Endothelial cell of umbilical vein (primary cell): ENCODE measurements at regions not wholly inside any gene's neighbourhood (a gene's known extent, or its start where the extent isn't known, plus 50 kb on each side); places are given as distances from the start of the nearest gene placed in this dataset.

Source experiments
- BruUV-seq: library from RNA; stranded (reverse); fragments of 400-500 nt; replicated peaks from 2 replicates; lab custom pipeline; 2021; lab: Mats Ljungman, UMichigan
- CTCF ChIA-PET: fragments of 300-600, 350-600 bp; sonication (Branson Sonifier 250); formaldehyde crosslinking; loops from one replicate; lab custom pipeline; 2021; ENCODE audit warnings: antibody characterized with exemption, inconsistent platforms; lab: Charles Lee
- POLR2A ChIA-PET: fragments of 300-600, 350-600 bp; sonication (Branson Sonifier 250); formaldehyde crosslinking; loops from one replicate; lab custom pipeline; 2021; ENCODE audit warnings: antibody characterized with exemption, inconsistent platforms; lab: Charles Lee
- DNase-seq: peaks from one replicate; pipeline ENCODE4 v3.0.0-alpha.2; 2011; ENCODE audit warnings: low read depth, low spot score
- FAIRE-seq: peaks from 2 replicates; lab custom pipeline; 2011; peaks lifted over from hg19 to GRCh38; lab: Jason Lieb, UNC
- H2AFZ ChIP-seq: 2 replicates; pipeline ENCODE4 v1.6.0; 2012; ENCODE audit warnings: low read depth, low read length, control low read depth, inconsistent platforms
- H3K27ac ChIP-seq: 2 replicates; pipeline ENCODE4 v1.5.1; 2011; ENCODE audit warnings: low read depth, mild to moderate bottlenecking, control low read depth, low read length, moderate library complexity; ENCODE audit not compliant: insufficient read depth
- H3K27me3 ChIP-seq, 2 experiments: 2 replicates each; pipeline versions ENCODE4 v1.6.0 to v1.6.1; 2011; ENCODE audit warnings: low read length in 2 of 2, mixed read lengths in 1 of 2; ENCODE audit not compliant: control insufficient read depth in 2 of 2, insufficient read depth in 2 of 2
- H3K36me3 ChIP-seq, 2 experiments: 2 replicates in 1 of 2; 3 replicates in 1 of 2; pipeline ENCODE4 v1.5.1; 2011; ENCODE audit warnings: low read length in 2 of 2, mild to moderate bottlenecking in 1 of 2, moderate library complexity in 1 of 2; ENCODE audit not compliant: control insufficient read depth in 2 of 2, insufficient read depth in 2 of 2; ENCODE audit errors: extremely low read depth in 1 of 2
- H3K4me1 ChIP-seq: 3 replicates; pipeline ENCODE4 v1.5.1; 2011; ENCODE audit warnings: mild to moderate bottlenecking, low read length; ENCODE audit not compliant: control insufficient read depth, insufficient read depth; ENCODE audit errors: extremely low read depth
- H3K4me2 ChIP-seq: 2 replicates; pipeline ENCODE4 v1.6.1; 2011; ENCODE audit warnings: low read length, control low read depth, mixed read lengths; ENCODE audit not compliant: insufficient read depth
- H3K4me3 ChIP-seq, 3 experiments: fragments of 200-600 bp in 1 of 3; sonication (generic), shearing (Covaris generic) in 1 of 3; replicated peaks in 1 of 3; 2 replicates each; pipeline ENCODE4 v1.5.1; 2011 to 2016; ENCODE audit warnings: control low read depth in 3 of 3, low read length in 3 of 3, mild to moderate bottlenecking in 2 of 3, inconsistent platforms in 1 of 3, low read depth in 1 of 3, moderate library complexity in 1 of 3; ENCODE audit not compliant: insufficient read depth in 1 of 3
- H3K79me2 ChIP-seq: 2 replicates; pipeline ENCODE4 v1.6.0; 2012; ENCODE audit warnings: low read length, inconsistent platforms; ENCODE audit not compliant: control insufficient read depth, insufficient read depth
- H3K9ac ChIP-seq: replicated peaks from 2 replicates; pipeline ENCODE3; 2011; ENCODE audit warnings: low read length, control low read depth; ENCODE audit not compliant: insufficient read depth; ENCODE audit errors: extremely low read depth
- H3K9me1 ChIP-seq: replicated peaks from 3 replicates; pipeline ENCODE4 v1.6.0; 2011; ENCODE audit warnings: mild to moderate bottlenecking, low read length; ENCODE audit not compliant: control insufficient read depth, insufficient read depth; ENCODE audit errors: extremely low read depth
- H3K9me3 ChIP-seq: replicated peaks from 2 replicates; pipeline ENCODE4 v1.5.1; 2012; ENCODE audit warnings: low read length, inconsistent platforms; ENCODE audit not compliant: control insufficient read depth, insufficient read depth
- H4K20me1 ChIP-seq: replicated peaks from 2 replicates; pipeline ENCODE3; 2011; ENCODE audit warnings: mild to moderate bottlenecking, low read length; ENCODE audit not compliant: control insufficient read depth, insufficient read depth; ENCODE audit errors: extremely low read depth
- CTCF ChIP-seq, 2 donors: IDR thresholded peaks; 1 replicate in 1 of 2; 2 replicates in 1 of 2; pipeline ENCODE4 v1.5.1; 2011; ENCODE audit warnings: low read length in 2 of 2, mild to moderate bottlenecking in 2 of 2, moderate library complexity in 2 of 2, control low read depth in 1 of 2, inconsistent platforms in 1 of 2, low read depth in 1 of 2; ENCODE audit not compliant: insufficient read depth in 1 of 2; ENCODE audit errors: extremely low read depth in 1 of 2
- EZH2 ChIP-seq: IDR thresholded peaks from 2 replicates; pipeline ENCODE4 v1.6.1; 2012; ENCODE audit warnings: borderline replicate concordance, low read depth, mild to moderate bottlenecking, moderate library complexity, low read length, inconsistent platforms; ENCODE audit not compliant: severe bottlenecking
- FOS ChIP-seq: IDR thresholded peaks from 2 replicates; pipeline ENCODE4 v1.6.1; 2011; ENCODE audit warnings: mild to moderate bottlenecking, low read length, moderate library complexity, borderline replicate concordance; ENCODE audit not compliant: insufficient read depth
- GATA2 ChIP-seq: IDR thresholded peaks from 2 replicates; pipeline ENCODE4 v1.7.0; 2011; ENCODE audit warnings: low read depth, mild to moderate bottlenecking, moderate library complexity, mixed read lengths, low read length; ENCODE audit not compliant: insufficient read length, insufficient read depth
- JUN ChIP-seq: IDR thresholded peaks from 2 replicates; pipeline ENCODE4 v1.6.1; 2011; ENCODE audit warnings: borderline replicate concordance, low read depth; ENCODE audit not compliant: insufficient read length, insufficient read depth
- MAX ChIP-seq: IDR thresholded peaks from 2 replicates; pipeline ENCODE4 v1.6.1; 2011; ENCODE audit not compliant: insufficient read depth, insufficient read length
- MYC ChIP-seq: IDR thresholded peaks from one replicate; pipeline ENCODE4 v1.6.1; 2011; ENCODE audit warnings: mild to moderate bottlenecking, low read depth, low read length
- POLR2A ChIP-seq: IDR thresholded peaks from 2 replicates; pipeline ENCODE4 v1.6.1; 2012; ENCODE audit warnings: low read depth, mild to moderate bottlenecking, control low read depth, low read length
- POLR2AphosphoS5 ChIP-seq: IDR thresholded peaks from 2 replicates; pipeline ENCODE4 v1.6.1; 2012; ENCODE audit warnings: low read depth, mild to moderate bottlenecking, control low read depth, low read length, moderate library complexity; ENCODE audit not compliant: insufficient read depth
- dilution Hi-C: fragments of 300-500 bp; cut with MboI; formaldehyde crosslinking; loops from one replicate; pipeline ENCODE4 v1.15.0; 2019; ENCODE audit warnings: low sequenced_read_pairs; ENCODE audit not compliant: extremely low pct_ligation_motif_present
- intact Hi-C: fragments of 100-400 bp; cut with micrococcal nuclease; formaldehyde crosslinking; loops from one replicate; pipeline ENCODE4 v1.10.0; 2022

GRCh38 chr1:82064691-82065090, 264.0 kb downstream of the ADGRL2 start:
- Histone ChIP-seq H3K4me3 (no peak overlapping the region), H3K4me1 (no peaks in the 10 kb centered on the region), H3K9me3 (no peaks in the 10 kb centered on the region), H4K20me1 (no peaks in the 10 kb centered on the region), H3K9me1 (no peaks in the 10 kb centered on the region), H3K36me3 (no peaks in the 10 kb centered on the region), H3K27ac (no peak overlapping the region), H3K27me3 (no peaks in the 10 kb centered on the region), H3K79me2 (no peaks in the 10 kb centered on the region), H2AFZ (no peak overlapping the region), H3K4me2 (no peak overlapping the region), H3K9ac (no peak overlapping the region)
- CTCF ChIA-PET: no interaction called here
- dilution Hi-C loops (no loop called here), intact Hi-C loops (no loop called here)
- POLR2A ChIA-PET: no interaction called here
- TF ChIP-seq POLR2A (no peak), CTCF (IDR thresholded peaks at IDR 0.05; ENCODE audit: extremely low read depth in 1 of 2, insufficient read depth in 1 of 2, low read depth in 1 of 2, low read length in 2 of 2) (no peak), EZH2 (no peak)
- no TSS peak for BruUV-seq
- DNase-seq: no peak
- no peak for FAIRE-seq

GRCh38 chr1:82062206-82062605, 261.5 kb downstream of the ADGRL2 start:
- H3K79me2 ChIP-seq: no peaks in the 10 kb centered on the region
- dilution Hi-C loops (no loop called here), intact Hi-C loops (no loop called here)
- H3K4me2 ChIP-seq: no peak overlapping the region
- CTCF ChIA-PET: no interaction called here
- no peaks in the 10 kb centered on the region for H3K9me3 ChIP-seq
- peaks cover 0 to 1% of the 10 kb centered on the region in 2 experiments for H3K27me3 ChIP-seq
- no peaks in the 10 kb centered on the region for H3K4me1 ChIP-seq
- no peak overlapping the region for H3K9ac ChIP-seq
- no peaks in the 10 kb centered on the region for H3K36me3 ChIP-seq
- DNase-seq: no peak
- POLR2A ChIA-PET: no interaction called here
- no TSS peak for BruUV-seq
- H3K4me3 ChIP-seq: no peak overlapping the region
- no peak overlapping the region for H2AFZ ChIP-seq
- no peak for FAIRE-seq
- H3K27ac ChIP-seq: no peak overlapping the region
- no peaks in the 10 kb centered on the region for H3K9me1 ChIP-seq
- TF ChIP-seq FOS: no peak
- TF ChIP-seq POLR2A: no peak
- no peak for TF ChIP-seq MAX
- TF ChIP-seq MYC: no peak
- TF ChIP-seq EZH2: no peak
- TF ChIP-seq POLR2AphosphoS5: no peak
- no peak for TF ChIP-seq CTCF (IDR thresholded peaks at IDR 0.05; ENCODE audit: extremely low read depth in 1 of 2, insufficient read depth in 1 of 2, low read depth in 1 of 2, low read length in 2 of 2)
- TF ChIP-seq JUN: no peak
- no peak for TF ChIP-seq GATA2
- H4K20me1 ChIP-seq: no peaks in the 10 kb centered on the region
